Glomerular endothelial cell (primary cell): ENCODE measurements at regions not wholly inside any gene's neighbourhood (a gene's known extent, or its start where the extent isn't known, plus 50 kb on each side); places are given as distances from the start of the nearest gene placed in this dataset.

Source experiments
- DNase-seq: peaks from one replicate; pipeline ENCODE4 v3.0.0-alpha.2; 2011; ENCODE audit warnings: low read depth, low spot score; ENCODE audit errors: extremely low read depth

DNA sequence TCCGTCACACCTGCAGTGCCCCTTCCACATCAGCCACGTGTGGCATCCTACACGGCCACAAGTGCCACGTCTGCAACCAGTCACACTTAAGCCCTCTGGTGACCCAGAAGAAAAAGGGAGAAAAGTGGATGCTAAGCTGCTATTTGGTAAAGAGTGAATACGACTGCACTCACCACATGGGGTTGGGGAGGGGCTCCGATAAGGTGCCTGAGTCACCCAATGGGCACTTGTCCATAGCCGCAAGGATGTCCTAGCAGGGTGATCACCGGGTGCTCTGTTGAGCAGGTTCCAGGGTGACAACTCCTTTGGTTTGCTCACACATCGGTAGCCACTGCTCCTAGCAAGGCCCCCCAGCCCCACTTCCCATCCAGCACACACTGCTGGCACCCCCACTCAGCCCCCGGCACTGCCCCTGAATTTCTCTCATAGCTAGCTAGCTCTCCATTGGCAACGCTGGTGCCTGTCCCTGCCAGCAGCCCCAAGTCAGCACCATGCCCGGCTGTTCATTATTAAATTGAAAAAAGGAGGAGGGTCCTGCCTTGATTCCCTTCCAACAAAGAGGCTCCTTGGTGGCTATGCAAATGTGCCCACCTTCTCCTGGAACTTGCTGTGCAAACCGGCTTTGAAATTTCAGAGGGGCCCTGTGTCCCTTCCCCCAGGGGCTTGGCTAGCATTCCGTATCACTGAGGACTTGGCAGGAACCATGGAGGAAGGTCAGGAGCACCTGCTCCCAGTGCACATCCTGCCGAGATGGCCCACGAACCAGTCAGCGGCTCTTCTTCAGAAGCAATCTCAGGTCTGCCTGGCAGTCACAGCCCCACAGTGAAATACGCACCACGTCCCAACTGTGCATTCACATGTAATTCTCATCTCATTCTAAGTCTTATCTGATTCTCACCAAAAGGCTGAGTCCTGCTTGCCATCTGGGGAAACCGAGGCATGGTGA lies 227.7 kb upstream of the DIO3 start:
- no peak for DNase-seq

DNA sequence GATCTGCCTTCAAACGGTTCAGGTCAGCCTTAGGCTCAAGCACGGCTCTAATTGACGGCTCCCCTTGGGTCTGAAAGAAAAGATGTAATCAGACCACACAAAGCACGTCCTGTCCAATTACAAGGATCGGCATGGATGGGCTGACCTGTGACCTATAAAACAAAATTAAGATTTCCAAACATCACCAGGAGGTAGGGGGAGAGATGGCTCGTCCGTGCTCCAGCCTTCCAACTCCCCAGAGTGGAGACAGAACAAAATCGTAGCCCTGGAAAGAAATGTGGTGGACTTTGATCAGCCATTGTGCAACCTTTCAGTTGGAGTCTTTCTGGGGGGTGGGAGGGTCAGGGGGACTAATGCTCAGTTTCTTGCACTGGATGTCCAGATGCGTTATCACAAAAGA lies 226.6 kb upstream of the DIO3 start:
- no peak for DNase-seq

DNA sequence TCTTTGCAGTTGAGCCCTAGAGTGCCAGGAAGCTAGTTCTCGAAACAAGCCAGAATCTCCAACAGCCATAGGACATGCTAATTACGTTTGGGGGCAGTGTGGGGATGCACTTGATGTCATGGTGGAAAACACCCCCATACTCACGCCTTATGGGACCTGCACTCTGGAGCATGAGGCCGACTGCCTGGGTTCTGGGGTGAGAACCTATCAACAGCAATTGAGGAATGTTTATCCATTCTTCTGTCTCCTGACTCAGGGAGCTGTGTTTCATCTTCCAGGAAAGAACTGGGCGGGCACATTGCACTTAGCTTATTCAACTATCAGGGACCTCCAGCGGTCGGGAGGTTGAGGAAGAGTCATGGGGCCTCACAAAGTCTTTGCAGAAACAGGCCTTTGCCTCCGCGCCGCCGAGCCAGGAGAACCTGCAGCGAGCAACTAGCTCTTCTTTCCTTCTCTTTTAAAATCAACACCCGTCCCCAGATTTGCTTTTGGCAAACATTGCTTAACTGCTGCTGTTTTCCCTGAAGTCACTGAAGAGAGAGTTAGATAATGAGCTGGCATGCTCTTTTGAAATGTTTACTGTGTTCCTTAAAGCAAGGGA lies 226.1 kb upstream of the DIO3 start:
- no peak for DNase-seq

DNA sequence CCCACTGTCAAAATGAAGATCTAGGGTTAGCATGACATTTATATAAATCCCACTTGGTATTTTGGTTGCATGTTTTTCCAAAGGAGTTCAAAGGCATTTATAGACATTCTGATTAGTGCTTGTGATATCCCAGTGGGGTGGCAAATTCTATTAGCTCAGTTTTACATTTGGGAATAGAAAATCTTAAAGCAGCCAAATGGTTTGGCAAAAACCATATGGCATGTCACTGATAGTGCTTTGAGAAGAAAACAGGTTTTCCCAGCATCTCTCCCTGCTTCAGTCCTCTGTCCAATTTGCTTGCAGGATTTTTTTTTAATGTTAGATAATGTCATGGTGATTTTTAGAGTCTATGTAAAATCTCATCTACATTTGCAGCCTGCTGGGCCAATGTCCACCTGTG lies 225.1 kb upstream of the DIO3 start:
- DNase-seq = no peak

DNA sequence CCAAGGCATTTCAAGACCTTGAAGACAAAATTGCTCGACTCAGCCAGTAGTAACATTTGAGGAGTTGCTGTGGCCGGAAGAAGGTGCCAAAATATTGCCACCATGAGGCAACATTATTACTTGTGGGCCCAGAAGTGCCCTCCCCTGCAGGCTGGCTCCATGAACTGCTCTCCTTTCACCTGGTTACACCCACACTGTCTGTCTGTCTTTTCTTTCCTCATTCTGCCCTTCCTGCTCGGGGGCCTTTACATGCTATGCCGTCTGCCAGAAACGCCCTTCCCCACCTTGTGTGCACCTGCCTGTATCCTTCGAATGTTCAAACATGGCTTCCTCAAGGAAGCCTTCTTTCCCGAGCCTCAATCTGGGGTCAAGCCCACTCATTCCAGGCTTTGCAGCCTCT lies 224.2 kb upstream of the DIO3 start:
- no peak for DNase-seq

DNA sequence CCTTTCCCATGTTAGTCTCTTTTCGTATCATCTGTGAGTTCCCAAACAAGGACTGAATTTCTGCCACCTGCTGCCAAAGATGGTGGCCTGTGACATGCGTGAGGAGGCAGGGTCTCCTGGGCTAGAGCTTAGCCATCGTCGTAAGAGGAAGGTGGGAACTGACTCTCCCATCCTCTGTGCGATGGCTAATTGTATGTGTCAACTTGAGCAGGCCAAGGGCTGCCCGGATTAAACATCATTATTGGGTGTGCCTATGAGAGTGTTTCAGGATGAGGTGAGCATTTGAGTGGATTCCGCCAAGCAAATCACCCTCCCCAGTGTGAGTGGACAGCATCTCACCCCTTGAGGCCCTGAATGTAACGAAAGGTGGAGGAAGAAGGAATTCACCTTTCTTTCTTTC lies 220.7 kb upstream of the DIO3 start:
- DNase-seq = no peak

DNA sequence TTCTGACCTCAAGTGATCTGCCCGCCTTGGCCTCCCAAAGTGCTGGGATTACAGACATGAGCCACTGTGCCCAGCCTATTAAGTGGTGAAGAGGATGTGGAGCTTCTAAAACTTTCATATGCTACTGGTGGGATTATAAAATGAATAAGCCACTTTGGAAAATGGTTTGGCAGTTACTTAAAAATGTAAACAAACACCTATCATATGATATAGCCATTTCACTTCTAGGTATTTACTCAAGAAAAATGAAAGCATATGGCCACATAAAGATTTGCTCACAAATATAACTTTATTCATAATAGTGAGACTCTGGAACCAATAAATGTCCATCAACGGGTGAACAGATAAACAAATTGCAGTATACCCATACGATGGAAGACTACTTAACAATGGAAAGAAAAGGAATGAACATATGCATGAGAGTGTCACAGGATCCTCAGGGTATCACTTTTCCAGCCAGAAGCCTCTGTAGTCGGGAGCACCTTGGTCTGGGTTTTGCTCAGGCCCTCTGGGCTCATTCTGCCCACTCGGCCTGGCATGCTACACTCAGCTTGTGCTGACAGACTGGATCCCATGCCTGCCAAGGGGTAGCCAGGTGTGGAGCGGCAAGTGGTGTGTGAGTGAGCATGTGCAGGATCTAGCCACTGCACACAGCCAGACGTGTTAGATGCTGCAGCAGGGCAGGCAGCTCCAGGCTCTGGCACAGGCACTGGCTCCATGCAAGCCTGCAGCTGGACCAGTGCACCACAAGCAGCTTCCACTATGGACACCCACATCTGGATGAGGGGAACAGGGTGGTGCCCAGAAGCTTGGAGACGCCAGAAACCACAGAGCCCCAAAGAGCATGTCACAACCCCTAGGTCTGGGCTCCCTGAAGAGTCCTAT lies 213.2 kb upstream of the DIO3 start:
- no peak for DNase-seq

DNA sequence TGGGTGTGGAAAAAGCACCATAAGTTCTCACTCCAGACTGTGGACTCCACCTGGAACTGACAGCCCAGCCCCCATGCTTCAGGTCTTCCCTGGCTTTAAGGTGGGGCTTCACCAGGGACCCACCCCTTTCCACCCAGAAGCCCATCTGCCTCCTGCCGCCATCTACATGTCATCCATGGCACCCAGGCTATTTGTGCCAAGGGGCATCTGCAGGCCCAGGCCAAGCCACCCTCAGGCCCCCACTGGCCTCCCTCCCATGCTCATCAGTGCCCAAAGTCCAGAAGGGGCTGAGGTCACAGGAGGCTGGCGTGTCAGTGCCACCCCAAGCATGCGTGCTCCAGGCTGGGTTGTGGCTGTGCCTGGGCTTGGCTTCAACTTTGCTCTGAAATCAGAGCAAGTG lies 212.2 kb upstream of the DIO3 start:
- DNase-seq = no peak

DNA sequence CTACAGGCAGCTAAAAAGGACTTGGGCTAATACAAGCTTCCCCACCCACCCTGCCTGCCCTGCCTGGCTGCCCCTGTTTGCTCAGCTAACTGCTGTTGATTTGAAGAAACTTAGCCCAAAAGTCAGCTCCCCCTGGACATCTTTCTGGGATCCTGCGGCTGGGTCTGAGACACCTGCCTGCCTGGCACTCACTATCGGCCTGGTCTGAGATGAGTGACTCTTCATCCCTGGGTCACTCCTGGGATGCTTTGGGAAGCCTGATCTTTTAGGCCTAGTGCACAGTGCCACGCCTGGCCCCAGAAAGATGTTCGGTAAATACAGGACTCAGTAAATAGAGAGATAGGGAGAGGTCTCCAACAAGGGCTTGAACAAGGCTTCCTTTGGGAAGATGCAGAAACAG lies 211.3 kb upstream of the DIO3 start:
- no peak for DNase-seq

DNA sequence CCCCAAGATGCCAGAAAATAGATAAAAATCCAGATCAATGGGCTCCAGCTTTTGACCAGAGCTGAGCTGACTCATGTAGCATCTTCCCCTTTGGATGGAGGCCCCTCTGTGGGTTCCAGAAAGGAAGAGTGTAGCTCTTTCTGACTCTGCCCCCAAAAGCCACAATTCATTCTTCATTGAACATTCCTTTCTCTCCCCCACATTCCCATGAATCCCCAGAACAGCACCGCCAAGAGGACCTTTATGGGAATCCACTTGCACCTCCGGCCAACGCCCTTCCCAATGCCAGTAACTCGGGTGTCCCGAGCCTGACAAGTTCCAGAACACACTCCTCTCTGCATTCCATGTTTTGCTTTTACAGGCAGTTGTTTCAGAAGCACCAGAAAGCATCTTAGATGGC lies 210.6 kb upstream of the DIO3 start:
- DNase-seq = no peak

DNA sequence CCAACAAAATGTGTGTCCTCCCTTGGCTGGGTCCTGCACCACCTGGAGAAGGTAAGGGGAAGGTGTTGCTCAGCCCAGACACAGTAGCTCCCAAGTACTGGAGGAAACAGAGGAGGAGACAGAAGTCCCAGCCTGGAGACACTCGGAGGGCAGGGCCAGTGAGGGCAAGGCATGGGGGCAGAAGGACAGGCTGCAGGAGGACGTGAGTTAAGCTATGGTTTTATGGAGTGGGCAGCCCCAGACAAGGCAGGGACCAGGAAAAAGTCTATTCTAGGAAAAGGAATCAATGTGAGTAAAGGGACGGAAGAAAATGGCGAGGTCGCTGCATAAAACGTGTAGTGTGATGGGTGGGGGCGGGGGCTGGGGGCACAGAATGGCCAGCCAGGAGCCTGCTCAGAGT lies 210.1 kb upstream of the DIO3 start:
- no peak for DNase-seq

DNA sequence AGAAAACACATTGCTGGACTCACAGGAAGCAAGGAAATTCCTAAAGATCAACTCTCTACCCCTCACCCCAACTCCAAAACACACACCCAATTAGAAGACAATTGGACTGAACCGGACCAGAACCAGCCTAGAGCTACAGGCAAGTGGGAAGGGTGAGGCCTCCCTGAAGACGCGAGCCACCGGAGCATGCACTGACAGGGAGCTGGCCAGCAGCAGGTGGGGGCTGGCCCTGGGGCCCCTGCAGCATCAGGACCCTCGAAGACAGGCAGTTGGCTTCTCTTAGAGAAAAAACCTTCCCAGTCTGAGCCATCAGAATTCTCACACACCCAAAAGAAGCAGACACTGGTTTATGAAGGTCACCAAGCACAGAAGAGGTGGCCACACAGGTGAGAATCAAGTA lies 209.5 kb upstream of the DIO3 start:
- no peak for DNase-seq

DNA sequence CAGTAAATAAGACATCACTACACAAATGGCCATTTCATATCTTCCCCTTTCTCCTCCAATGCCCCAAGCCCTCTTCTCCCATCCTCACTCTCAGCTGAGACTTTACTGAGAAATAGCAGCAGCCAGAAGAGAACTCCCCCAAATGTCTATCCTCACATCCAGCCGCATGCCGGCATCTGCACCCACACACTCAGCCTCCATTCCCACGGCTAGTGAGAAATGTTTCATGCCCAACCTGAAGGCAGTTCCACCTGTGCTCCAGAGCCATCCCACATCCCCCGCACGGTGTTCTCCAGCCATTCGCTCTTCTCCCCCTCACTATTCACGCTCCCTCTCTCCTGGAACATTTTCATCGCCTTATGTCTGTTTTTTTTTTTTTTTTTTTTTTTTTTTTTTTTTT lies 208.7 kb upstream of the DIO3 start:
- no peak for DNase-seq

DNA sequence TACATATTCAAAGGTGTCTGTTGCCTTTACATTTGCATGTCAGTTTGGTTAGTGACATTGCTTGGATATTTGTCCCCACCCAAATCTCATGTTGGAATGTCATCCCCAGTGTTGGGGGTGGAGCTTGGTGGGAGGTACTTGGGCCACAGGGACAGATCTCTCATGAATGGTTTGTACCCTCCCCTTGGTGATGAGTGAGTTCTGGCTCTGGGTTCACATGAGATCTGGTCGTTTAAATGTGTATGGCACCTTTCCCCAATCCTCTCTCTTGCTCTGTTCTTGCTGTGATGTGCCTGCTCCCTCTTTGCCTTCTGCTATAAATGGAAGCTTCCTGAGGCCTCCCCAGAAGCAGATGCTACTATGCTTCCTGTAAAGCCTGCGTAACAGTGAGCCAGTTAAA lies 207.9 kb upstream of the DIO3 start:
- DNase-seq = no peak

DNA sequence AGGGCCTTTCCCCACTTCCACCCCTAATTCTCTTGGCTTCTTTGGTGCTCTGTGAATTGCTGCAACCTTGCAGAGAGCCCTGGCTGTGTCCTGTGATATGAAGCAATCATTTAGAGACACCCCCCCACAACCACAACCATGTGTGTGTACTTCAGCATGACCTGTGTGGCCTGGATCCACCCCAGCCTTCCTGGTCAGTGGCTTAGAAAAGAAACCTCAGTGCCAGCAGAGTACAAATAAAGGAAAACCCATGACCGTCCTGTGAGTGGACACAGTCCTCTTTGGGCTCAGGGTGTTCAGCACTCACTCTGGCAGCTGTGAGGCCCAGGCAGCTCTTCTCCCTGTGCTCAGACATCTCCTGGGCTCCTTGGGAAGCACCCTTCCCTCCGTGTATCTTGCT lies 206.6 kb upstream of the DIO3 start:
- no peak for DNase-seq

DNA sequence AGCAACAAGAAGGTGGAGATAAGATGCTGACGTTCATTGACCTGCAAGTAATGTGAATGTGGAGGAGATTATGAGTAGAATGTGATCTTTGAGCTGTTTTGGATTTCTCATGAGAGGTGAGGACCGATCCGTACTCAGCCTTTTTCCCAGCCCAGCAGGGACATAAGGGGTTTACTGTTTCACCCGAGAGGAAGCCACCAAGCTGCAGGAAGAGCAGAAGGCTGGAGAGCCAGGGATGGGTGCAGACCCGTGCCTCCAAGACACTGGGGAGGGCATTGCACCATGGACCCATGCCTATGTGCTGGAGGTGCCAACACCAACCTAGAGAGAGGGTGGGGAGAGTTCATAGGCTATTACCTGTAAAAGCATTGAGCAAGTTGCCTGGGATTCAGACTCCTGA lies 206.0 kb upstream of the DIO3 start:
- no peak for DNase-seq

DNA sequence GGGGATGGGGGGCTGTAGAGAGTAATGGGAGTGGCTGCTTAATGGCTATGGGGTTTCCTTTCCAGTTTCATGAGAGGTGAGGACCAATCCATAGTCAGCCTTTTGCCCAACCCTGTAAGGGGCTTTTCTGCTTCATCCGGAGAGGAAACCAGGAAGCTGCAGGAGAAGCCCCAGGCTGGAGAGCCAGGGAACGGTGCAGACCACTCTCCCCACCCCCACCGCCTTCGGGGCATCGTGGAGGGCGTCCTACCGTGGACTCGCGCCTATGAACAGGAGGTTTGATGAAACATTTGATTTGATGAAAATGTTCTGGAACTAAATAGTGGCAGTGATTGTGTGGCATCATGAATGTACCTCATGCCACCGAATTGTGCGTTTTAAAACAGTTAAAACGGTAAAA lies 204.3 kb upstream of the DIO3 start:
- no peak for DNase-seq

DNA sequence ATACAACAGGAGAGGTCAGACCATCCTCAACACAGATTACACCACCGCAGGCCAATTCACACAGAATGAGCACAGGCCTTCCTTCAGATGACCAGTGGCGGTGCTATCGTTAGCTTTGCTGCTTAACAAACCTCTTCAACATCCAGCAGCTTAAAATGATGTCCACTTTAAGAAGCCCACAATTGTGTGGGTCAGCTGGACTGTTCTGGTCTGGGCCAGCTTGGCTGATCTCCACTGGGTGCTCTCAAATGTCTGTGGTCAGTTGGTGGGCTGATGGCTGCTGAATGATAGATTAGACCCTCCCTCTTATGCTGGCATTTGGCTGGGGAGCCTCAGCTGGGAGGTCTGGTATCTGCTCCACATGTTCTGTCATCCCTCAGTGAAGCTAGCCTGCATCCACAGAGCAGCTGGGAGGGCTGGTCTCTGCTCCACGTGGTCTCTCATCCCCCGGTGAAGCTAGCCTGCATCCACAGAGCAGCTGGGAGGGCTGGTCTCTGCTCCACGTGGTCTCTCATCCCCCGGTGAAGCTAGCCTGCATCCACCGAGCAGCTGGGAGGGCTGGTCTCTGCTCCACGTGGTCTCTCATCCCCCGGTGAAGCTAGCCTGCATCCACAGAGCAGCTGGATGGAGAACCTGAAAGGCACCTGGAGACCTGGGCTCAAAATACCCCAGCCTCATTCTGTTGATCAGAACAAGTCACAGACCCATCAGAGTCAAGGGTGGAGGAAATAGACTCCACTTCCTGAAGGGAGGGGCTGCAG lies 203.6 kb upstream of the DIO3 start:
- no peak for DNase-seq

DNA sequence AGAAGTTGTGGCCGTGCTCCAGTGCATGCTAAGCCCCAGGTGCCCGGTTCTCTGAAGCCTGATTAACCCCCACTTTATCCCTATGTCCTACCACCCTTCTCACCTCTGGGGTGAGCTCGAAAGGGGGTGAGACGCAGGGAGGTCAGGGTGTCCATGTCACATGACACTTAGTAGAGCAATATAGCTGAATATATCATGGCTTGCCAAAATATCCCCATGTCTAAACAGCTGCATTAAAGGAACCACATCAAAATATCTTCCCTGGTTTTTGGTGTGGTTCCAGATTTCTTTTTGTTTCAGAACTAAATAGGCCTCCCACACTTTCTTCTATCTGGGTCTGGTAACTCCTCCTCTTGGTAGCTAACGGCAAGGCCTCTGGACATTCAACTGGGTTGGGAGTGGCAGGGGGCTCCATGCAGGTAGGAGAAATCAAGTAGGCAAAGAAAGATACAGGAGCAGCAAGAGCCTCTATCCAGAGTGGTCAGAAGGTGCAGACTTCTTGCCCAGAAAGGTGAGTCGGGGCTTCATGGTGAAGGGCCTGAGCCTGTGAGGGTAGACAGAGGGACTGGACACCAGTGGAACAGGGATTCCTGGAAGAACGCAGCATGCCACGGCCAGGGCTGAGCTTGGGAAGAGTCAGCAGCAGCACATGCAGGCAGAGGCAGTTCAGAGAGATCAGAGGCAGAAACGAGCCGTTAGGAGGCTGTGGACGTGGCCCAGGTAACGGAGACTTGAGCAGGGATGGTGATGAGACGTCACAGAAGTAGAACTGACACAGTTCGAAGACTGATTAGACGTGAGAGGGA lies 202.8 kb upstream of the DIO3 start:
- DNase-seq = no peak
